ENCODE measurements at regions not wholly inside any gene's neighbourhood (a gene's known extent, or its start where the extent isn't known, plus 50 kb on each side); places are given as distances from the start of the nearest gene placed in this dataset.
A peak's percentile ranks its signal among the peaks of the same experiment; 100 is the strongest.

GRCh38 chr6:62392291-62392690 is 106.3 kb upstream of the KHDRBS2 start:
- no peaks in the 10 kb centered on the region for H3K27me3 ChIP-seq
- H3K9me3 ChIP-seq: no peaks in the 10 kb centered on the region
- no peak for DNase-seq
- H3K27ac ChIP-seq: no peak overlapping the region
- WGBS, 5 donors: 37 to 70% (median 60%) methylated on average over 3 of the region's 3 CpGs
- H3K4me3 ChIP-seq: no peak overlapping the region
- intact Hi-C loops (cut with DNase I; ENCODE audit: low total_unique reads): no loop called here
- H3K4me1 ChIP-seq: no peaks in the 10 kb centered on the region
- no peaks in the 10 kb centered on the region for H3K36me3 ChIP-seq
- TF ChIP-seq POLR2AphosphoS5 (IDR thresholded peaks at IDR 0.05) (no peak), POLR2A (IDR thresholded peaks at IDR 0.05) (no peak), EP300 (IDR thresholded peaks at IDR 0.05) (no peak)
- TF ChIP-seq, protein P1, sequence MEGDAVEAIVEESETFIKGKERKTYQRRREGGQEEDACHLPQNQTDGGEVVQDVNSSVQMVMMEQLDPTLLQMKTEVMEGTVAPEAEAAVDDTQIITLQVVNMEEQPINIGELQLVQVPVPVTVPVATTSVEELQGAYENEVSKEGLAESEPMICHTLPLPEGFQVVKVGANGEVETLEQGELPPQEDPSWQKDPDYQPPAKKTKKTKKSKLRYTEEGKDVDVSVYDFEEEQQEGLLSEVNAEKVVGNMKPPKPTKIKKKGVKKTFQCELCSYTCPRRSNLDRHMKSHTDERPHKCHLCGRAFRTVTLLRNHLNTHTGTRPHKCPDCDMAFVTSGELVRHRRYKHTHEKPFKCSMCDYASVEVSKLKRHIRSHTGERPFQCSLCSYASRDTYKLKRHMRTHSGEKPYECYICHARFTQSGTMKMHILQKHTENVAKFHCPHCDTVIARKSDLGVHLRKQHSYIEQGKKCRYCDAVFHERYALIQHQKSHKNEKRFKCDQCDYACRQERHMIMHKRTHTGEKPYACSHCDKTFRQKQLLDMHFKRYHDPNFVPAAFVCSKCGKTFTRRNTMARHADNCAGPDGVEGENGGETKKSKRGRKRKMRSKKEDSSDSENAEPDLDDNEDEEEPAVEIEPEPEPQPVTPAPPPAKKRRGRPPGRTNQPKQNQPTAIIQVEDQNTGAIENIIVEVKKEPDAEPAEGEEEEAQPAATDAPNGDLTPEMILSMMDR (IDR thresholded peaks at IDR 0.05): no peak

- Histone ChIP-seq H3K36me3 (no peaks in the 10 kb centered on the region), H3K4me3 (no peak overlapping the region), H3K4me1 (no peaks in the 10 kb centered on the region), H3K27ac (no peak overlapping the region), H3K27me3 (no peaks in the 10 kb centered on the region), H3K9me3 (no peaks in the 10 kb centered on the region)
- intact Hi-C loops (cut with DNase I; ENCODE audit: low total_unique reads): no loop called here
- DNase-seq: no peak
- WGBS, 5 donors: 75 to 89% (median 82%) methylated on average over 2 of the region's 2 CpGs
- TF ChIP-seq, protein P1 (IDR thresholded peaks at IDR 0.05): no peak
- TF ChIP-seq POLR2AphosphoS5 (IDR thresholded peaks at IDR 0.05) (no peak), POLR2A (IDR thresholded peaks at IDR 0.05) (no peak), EP300 (IDR thresholded peaks at IDR 0.05) (no peak)
Measured at GRCh38 chr6:62391358-62391757, 105.3 kb upstream of the KHDRBS2 start.

DNA sequence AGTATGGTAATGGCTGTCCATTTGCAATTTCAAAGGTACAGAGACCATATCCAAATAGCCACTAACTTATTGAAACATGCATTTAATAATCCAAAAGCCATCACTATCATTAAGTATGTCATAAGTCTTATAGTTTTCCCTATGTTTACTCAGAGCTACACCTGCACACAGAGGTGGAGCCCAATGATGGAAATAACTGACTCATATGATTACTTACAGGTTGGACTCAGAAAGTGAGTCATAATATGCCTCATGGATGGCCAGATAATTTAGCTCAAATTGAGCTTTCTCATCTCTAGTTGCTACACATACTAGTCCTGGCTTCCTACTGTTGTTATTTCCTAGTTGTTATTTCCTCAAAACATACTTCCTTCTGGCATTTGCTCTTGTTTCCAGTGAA is 104.4 kb upstream of the KHDRBS2 start:
- no peak overlapping the region for H3K4me3 ChIP-seq
- no peak for DNase-seq
- no peaks in the 10 kb centered on the region for H3K27me3 ChIP-seq
- intact Hi-C loops (cut with DNase I; ENCODE audit: low total_unique reads): no loop called here
- no peak overlapping the region for H3K27ac ChIP-seq
- no peaks in the 10 kb centered on the region for H3K36me3 ChIP-seq
- no peaks in the 10 kb centered on the region for H3K4me1 ChIP-seq
- TF ChIP-seq POLR2A (IDR thresholded peaks at IDR 0.05): no peak
- TF ChIP-seq POLR2AphosphoS5 (IDR thresholded peaks at IDR 0.05): no peak
- no peak for TF ChIP-seq EP300 (IDR thresholded peaks at IDR 0.05)
- H3K9me3 ChIP-seq: no peaks in the 10 kb centered on the region

GRCh38 chr6:62371453-62372210 is 85.6 kb upstream of the KHDRBS2 start:
- Histone ChIP-seq H3K36me3 (no peaks in the 10 kb centered on the region), H3K27me3 (no peaks in the 10 kb centered on the region), H3K27ac (no peak overlapping the region), H3K4me1 (no peaks in the 10 kb centered on the region), H3K9me3 (peaks cover 0 to 9% (median 2%) of the 10 kb centered on the region in 4 donors), H3K4me3 (no peak overlapping the region)
- peak in 1 of 2 donors; percentile 6 for DNase-seq
- TF ChIP-seq POLR2AphosphoS5 (IDR thresholded peaks at IDR 0.05): no peak
- no peak for TF ChIP-seq EP300 (IDR thresholded peaks at IDR 0.05)
- TF ChIP-seq POLR2A (IDR thresholded peaks at IDR 0.05): no peak
- WGBS, 5 donors: 52 to 63% (median 56%) methylated on average over 4 of the region's 4 CpGs
- intact Hi-C loops (cut with DNase I; ENCODE audit: low total_unique reads): no loop called here

GRCh38 chr6:62367601-62368000 is 81.6 kb upstream of the KHDRBS2 start:
- Histone ChIP-seq H3K4me3 (no peak overlapping the region), H3K4me1 (no peaks in the 10 kb centered on the region), H3K9me3 (peaks cover 0 to 9% (median 2%) of the 10 kb centered on the region in 4 donors), H3K27me3 (no peaks in the 10 kb centered on the region), H3K36me3 (no peaks in the 10 kb centered on the region), H3K27ac (no peak overlapping the region)
- intact Hi-C loops (cut with DNase I; ENCODE audit: low total_unique reads): no loop called here
- 36 to 47% (median 39%) methylated on average over 5 of the region's 5 CpGs for WGBS, 5 donors
- TF ChIP-seq POLR2AphosphoS5 (IDR thresholded peaks at IDR 0.05) (no peak), POLR2A (IDR thresholded peaks at IDR 0.05) (no peak), EP300 (IDR thresholded peaks at IDR 0.05) (no peak)
- TF ChIP-seq, protein P1 (IDR thresholded peaks at IDR 0.05): no peak
- DNase-seq: peak in 1 of 2 donors; percentile 14
